ENCODE measurements at regions not wholly inside any gene's neighbourhood (a gene's known extent, or its start where the extent isn't known, plus 50 kb on each side); places are given as distances from the start of the nearest gene placed in this dataset.

DNA sequence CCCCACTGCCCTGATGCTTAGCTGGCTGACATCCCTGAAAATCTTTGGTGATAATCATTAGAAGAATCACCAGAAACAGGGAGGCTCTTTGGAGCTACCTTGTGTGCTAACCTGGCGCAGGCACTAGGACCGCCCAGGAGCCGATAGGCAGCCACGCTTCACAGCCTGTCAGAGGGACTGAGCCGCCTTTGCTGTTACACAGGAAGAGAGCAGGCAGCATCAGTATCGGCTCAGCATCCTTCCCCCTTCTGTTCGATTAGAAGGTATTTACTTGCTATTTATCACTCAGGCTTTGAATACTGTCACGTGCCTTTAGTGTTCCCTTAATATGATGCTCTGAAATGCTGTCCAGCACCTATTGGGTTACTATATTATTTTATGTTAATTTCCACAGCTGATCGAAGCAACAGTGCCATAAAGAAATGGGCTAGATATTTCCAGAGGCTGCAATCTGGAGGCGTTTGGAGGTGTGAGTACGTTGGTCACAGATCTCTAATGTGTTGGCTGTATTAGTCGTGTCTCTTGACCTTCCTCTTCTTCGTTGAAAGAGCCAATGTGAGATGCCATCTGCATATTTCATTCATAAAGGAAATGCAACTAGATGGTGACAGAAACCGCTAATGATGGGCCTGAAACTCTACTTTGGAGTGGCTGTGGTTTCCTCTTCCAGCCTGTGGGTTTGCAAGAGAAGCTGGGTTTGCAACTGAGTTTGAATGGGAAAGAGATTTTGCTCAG, 110.4 kb upstream of the RAB27B start:
- peak; percentile 92 to 96 for DNase-seq

DNA sequence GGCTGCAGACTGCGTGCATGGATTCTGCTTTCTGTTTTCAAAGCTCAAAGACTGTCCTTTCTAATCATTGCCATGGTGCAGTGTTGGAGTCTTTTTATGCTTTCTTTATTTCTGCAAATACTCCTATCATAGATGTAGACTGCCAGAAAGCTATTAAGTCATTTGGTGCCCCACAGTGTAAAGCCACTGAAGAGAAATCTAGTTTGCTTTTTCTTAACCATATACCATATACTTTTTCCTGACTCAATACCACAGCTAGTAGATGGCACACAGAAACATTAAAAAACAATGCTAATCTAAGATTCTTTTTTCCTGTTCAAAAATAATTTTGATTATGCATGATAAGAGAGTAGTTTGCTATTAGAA, 109.9 kb upstream of the RAB27B start:
- DNase-seq: no peak

DNA sequence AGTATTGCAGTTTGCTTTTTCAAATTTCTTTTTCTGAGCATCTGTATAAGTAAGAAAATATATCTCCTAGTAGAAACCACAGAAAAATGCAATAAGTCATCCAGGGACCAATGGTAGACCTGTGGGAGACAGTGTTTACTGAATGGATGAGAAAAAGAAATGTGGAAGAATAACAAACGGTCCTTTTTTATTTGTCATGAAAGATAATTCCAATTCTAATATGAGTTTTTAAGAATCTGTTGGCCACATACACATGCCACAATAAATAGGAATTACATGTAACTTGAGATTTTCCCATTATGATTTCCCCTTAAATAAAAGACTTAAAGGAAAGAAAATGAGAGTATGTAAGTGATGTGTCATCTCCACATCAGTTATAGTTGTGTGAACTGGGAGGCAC, 107.7 kb upstream of the RAB27B start:
- DNase-seq: no peak

DNA sequence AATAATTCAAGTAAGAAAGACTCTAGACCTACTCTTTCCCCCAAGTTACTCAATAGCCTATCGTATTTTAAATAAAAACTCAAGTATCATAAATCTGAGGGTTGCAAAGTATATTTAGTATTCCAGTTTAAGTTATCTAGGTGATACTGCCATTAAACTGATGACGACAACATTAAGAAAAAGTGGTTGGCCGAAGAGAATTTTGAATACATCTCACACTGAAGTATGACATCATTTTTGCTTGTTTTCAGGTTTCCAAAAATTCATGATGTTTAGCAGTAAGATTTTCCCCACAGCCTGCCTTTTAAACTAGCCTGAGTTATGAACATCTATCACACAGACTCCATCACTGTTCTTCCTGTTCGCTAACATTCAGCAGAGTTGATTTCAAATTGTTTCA, 102.1 kb upstream of the RAB27B start:
- DNase-seq: no peak

DNA sequence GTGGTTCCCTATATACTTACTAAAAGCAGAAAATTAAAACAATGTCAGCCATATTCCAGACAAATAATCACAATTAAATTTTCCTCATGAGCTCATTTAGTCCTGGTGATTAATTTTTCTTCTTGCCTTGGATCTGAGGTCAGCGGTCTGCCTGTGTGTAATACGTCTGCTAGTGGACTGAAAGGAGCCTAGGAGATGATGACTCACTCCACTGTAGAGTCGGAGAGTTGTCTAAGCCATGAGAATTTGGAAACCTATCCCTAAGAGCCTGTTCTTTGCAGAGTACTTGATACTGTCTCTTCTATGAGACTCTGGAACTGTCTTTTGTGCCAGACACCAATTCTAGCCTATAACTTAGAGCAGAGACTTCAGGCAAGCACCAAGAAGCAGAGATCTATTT, 94.2 kb upstream of the RAB27B start:
- no peak for DNase-seq

DNA sequence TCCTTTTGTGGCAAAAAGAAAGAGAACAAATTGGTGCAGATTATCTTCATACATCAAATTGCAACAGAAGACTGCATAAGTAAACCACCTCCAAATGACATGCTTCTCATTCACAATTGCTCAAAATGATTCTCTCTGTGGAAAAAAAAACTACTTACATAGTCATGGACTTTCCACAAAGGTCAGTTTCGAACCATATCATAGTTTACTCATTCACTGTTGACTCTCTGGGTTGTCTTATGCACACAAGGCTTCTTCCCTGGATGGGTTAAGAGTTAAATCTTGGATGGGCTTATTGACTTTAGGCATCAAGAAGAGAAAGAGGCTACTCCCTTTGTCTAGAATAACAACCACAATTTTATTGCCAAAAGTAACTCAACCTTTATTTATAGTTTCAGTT, 91.3 kb upstream of the RAB27B start:
- DNase-seq: no peak

DNA sequence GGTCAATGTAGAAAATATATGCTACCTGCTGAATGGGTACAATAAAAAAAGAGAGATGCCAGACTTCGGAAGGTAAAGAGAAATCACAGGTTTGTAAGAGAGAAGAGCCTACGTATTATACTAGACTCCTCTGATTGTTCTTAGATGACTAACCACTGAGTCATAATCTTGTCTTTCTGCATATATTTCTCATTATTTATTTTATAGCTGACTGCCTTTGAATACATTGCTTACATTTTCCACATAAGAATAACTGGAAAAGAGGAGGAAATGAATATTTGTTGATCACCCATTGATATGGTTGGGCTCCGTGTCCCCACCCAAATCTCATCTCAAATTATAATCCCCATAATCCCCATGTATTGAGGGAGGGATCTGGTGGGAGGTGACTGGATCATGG, 90.3 kb upstream of the RAB27B start:
- DNase-seq: no peak

DNA sequence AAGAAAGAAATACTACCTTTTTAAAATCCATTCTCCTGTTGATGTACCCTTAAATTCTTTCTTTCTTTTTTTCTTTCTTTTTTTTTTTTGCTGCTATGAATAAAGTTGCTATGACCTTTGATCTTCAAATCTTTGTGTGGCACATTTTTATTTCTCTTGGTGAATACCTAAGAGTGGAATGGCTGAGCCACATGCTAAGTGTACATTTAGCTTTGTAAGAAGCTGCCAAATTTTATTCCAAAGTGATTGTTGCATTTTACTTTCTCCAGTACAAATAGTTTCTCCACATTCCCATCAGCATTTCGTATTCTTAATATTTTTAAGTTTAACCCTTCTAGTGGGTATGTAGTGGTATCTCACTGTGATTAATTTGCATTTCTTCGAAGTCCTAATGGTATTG, 88.8 kb upstream of the RAB27B start:
- DNase-seq: no peak

DNA sequence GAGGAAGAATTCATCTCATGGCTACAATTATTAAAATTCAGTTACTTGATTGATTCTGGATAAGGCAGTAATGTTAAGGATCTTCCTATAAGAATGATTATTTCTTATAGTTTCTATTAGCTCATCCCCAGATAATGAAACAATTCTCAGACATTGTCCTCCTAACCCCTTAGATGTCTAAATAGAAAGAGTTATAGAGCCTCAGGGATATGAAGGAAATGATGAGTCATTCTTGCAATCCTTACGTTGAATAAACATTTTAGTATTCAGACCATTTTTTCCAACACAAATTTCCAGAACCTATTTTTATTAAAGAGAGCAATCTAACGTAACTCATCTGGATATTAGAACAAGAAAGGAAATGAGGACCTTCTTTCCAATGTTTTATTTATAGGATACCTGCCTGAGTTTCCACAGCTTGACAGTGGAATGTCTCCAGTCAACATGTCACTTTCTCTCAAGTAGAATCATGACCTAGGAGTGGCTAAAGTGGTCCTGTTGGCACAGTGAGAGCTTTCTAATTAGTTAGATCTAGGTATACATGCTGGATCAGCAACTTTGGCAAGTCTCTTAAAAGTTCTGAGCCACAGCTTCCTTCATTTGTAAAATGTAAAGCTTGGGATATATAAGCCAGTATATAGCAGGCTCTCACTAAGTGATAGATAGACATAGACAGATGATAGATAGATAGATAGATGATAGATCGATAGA, 88.0 kb upstream of the RAB27B start:
- no peak for DNase-seq

DNA sequence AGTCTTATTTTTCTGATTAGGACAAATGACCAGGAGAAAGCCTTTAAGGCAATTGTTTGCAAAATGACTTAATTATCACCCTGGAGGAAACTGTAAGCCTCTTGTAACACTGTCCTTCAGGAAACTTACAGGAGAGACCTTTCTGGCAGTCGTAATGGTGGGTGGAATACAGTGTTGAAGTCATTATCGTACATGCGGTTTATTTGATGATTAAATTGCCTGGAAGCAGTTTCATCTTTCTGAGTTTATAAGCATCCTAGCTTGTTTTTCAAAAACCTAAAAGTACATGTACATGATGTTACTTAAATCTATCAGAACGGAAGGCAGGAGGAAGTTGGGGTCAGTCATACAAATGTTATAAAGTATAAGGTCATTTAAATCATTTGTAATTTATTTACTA, 86.2 kb upstream of the RAB27B start:
- DNase-seq: no peak

DNA sequence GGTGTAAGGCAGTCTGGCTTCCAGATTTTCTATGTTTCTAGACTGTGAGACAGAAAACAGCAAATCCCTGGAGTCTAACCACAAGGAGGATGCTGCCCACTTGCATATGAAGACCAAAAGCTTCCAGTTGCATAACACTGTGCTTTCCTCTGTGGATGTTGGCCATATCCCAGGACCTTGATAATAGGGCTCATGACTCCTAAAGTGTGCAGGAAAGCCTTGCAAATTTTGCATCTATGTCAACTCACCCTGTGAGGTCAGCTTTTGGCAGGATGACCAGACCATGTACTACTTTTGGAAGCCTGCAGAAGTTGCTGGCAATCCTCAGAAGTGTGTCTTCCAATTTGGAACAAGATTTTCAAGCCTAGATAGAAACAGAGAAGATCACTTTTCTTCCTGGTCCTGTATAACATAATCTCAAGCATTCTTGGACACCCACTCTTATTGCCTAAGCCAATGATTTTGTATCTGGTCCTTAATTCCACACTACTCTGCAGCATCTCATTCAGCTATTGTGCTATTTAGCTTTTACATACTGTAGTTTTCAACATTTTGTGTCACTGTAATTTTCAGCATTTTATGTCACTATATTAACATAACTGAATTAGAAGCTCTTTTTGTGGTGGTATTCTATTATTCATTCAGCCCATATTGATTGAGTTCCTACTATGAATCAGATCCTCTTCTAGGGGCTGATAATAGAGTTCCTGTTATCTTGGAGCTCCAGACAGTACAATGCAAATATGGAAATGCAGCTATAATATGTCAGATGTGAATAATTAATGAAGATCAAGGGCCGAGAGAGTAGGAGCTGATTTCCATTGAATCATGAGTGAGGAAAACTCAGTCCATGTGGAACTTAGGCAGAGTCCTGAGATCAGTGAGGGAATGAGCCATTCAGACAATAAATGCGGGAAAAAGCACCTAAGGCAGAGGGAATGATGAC, 85.3 kb upstream of the RAB27B start:
- DNase-seq: no peak

DNA sequence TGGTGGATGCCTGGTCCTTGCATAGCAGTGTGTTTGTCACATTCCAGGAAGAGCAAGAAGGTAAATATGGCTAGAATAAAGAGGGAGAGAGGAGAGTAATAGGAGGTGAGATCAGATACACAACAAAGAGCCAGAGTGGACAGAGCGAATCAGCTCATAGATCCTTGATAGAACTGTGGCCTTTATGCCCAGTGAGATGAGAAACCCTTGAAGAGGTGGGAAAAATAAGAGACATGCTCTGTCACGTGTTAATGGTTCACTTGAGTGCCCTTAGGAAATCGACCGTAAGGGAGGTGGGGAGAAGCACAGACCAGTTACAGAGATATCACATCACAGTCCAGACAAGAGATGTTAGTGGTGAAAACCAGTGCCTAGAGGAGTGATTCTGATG, 84.7 kb upstream of the RAB27B start:
- no peak for DNase-seq

DNA sequence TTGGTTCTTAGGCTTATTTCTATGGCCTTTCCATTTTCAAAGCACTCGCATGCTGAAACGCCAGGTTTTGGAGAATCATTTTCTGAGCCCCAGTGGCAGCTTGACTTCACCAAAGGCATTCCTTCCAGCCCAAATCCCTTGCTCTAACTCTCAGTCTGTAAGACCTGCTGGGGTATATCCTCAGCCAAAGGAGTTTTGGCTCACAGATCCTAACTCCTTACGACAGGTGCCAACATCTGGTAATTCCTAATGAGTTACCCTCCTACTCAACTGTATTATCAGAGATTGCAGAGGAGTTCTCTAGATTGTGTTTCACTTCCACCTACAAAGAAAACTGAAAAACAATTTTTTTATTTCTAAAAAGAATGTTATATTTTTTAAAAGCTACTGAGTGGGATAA, 79.0 kb upstream of the RAB27B start:
- DNase-seq: no peak

DNA sequence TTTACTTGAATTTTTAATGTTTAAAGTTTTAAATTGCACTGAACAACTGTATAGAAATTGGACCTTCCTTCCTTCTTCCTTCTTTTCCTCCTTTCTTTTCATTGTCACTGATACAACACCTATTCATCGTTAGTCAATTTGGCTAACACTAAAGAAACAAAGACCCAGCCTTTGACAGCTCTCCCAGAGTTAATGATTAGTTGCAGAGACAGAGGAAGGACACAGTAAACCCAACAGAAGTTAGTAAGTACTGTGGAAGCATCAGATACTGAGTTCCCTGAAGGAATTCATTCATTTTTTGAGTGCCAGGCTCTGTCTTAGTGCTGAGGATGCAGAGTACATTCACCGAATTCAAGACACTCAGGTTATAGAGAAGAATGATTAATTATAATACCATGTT, 77.9 kb upstream of the RAB27B start:
- DNase-seq: no peak

DNA sequence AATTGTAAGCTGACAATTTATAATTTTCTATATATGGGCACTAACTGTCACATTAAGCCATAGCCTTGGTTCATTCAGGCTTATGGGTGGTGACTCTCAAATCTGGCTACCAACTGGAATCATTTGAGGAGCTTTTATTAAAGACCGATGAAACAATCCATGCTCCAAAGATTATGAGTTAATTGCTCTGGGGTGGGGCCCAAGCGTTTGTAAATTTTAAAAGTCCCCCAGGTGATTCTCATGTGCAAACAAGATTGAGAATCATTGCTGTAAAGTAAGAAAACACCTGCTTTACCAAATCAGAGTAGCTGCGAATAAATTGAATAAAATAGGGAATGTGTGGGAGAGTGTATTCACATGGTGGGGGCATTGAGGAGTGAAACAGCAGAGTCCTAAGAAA, 76.1 kb upstream of the RAB27B start:
- DNase-seq: no peak

DNA sequence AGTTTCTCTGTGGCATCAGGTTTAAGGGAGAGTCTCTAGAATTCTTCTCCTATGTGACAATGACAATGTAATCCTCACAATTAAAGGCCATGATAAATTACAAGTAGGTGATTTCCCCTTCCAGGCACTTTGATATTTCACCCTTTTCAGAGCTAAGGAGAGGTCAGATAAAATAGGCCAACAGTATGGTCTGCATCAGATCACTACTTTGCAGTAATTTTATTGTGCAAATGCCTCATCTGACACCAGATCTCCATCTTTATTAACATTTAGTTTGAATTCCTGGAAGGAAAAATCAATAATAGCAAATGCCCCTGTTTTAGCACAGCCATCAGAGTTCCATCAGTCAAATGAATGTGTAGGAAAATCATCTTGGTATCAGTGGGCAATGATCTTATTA, 72.8 kb upstream of the RAB27B start:
- DNase-seq: no peak

DNA sequence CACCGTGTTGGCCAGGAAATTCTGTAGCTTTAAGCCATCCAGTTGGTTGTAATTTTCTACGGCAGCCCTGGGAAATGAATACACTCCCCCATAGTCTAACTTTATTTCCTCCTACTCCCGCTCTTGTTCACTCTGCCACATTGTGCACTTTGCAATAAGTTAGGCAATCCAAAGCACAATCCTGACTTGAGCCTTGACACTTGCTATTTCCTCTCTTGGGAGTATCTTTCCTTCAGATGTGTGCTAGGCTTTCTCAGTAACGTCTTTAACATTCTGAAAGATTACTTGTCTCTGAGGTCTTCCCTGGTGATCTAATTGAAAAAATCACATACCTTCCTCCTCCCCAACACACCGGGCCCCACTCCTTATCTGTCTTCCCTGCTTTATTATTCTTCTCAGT, 65.9 kb upstream of the RAB27B start:
- DNase-seq: no peak

DNA sequence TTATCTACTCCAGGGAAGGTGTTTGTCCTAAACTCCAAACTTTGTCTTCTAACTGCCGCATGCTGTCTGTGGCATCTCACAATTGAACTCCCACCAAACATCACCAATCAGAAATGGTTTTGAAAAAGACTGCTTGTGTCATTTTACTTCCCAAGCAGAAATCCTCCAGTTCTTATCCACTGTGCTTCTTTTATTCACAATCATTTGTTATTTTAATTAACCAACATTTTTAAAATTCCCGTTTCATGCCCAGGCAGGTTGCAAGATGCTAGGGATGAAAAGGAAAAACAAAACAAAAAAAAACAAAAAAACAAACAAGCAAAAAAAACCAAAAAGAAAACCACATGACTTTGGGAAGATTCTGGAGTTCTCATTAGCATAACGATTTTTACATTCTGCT, 63.5 kb upstream of the RAB27B start:
- no peak for DNase-seq

DNA sequence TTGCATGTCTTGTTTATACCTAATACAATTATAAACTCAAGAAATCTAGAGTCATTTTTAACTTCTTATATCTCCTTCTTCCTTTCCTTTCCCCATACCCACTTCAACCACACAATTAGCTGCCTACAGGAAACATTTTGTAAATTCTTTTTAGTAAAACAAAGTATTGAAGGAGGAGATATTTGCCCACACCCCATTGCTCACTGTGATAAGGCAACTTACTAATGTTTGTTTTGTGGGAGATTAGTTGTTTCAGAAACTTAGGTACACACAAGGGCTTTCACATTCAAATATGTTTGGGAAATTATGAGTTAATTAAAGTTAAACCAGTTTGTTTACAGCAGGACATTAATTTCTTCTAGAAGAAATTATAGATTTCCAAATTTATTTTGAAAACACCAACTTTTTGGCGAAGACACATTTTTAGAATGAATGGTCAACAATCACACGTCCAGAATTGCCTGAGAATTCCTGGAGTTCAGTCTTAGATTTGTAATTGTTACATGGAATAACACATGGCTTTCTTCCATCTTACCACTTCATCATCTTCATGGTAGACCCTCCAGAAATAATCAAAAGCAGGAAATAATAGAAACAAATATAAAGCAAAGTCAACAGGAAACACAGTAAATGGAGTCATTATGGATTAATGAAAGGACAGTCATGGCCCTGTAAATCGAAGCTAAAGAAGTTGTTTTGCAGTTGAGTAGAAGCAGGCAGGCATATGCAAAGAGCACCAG, 62.5 kb upstream of the RAB27B start:
- DNase-seq: no peak

DNA sequence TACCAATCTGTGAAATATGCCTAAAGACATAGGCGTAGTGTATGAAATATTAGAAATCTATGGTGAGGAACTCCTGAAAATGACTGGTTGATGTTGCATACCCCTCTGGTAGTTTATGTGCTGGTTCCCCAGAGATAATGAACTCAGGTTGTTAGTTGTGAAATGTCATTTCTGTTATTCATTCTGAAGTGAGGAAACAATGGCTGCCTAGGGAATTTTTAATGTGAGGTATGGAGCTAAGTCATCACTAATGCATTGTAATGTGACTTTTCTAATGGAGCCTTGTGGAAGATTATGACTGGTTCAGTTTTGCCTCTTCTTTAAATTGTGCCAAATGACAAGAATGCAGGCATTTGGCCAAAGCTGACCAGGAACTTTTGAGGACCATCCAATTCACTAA, 61.6 kb upstream of the RAB27B start:
- no peak for DNase-seq

DNA sequence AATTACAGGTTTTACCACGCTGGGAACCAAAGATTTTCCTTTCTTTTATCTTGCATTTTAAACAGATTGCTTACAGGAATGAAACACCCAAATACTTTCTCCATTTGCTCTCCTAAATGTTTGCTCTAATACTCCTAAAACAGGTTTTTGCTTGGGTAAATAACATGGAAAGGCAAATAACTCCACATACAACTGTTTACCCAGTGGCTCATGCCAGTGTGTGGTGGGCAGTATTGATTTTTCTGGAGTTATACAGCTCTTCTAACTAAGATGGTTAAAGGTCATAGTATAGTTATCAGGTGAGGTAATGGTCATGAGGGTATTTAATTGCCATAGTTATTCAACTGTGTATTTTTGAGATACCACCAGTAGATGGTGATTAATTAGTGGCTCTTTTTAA, 61.2 kb upstream of the RAB27B start:
- no peak for DNase-seq

DNA sequence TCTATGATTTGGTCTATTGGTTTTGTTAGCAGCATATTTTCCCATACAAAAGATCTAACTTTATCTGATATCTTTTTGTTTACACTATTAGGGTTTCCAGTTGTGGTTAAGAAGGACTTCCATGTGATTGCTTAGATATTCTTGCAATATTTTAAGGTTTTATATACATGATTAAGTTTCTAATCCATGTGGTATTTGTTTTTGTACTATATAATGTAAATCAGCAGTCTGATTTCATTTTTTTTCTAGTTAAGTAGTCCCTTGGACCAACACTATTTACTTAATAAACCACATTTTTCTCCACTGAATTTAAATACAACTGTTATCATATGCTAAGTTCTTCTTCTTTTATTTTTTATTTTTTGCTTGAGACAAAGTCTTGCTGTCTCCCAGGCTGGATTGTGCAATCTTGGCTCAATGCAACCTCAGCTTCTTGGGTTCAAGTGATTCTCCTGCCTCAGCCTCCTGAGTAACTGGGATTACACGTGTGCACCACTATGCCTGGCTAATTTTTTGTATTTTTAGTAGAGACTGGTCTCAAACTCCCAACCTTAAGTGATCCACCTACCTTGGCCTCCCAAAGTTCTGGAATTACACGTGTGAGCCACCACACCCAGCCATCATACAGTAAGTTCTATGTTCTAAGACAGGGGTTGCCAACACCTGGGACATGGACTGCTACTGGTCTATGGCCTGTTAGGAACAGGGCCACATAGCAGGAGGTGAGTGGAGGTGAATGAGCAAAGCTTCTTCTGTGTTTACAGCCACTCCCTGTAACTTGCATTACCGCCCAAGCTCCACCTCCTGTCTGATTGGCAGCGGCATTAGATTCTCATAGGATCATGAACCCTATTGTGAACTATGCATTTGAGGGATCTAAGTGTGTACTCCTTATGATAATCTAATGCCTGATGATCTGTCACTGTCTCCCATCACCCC, 58.5 kb upstream of the RAB27B start:
- DNase-seq: no peak

All from AML-193 (cell line).